ENCODE measurements at regions not wholly inside any gene's neighbourhood (a gene's known extent, or its start where the extent isn't known, plus 50 kb on each side); places are given as distances from the start of the nearest gene placed in this dataset.
"Not testable (repeated sequence)": the region's sequence is repeated elsewhere in the genome, so short reads cannot be mapped to it uniquely, and the experiment has no call there.

DNA sequence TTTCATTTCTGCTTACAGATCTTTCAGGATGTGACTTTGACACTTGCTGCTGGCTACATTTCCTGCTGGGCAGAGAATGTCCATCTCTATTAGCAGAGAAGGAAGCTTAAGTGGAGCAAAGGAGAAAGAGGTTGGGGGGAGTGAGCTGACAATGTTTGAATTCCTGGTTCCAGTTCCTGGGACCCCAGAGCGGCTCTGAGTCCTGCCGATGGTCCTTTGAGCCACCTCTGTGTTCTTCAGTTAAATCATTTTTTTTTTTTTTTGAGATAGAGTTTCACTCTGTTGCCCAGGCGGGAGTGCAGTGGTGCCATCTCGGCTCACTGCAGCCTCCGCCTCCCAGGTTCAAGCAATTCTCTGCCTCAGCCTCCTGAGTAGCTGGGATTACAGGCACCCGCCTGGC lies 65.5 kb upstream of the MBOAT1 start:
- H3K4me1 Mint-ChIP-seq; H3K4me3 Mint-ChIP-seq; H3K4me3 ChIP-seq (ENCODE audit: low read length in 2 of 2); DNase-seq; H3K4me1 ChIP-seq (ENCODE audit: insufficient read depth, low read length); H3K27me3 ChIP-seq (ENCODE audit: insufficient read depth, low read length); H3K27ac Mint-ChIP-seq; H3K9me3 ChIP-seq (ENCODE audit: control insufficient read depth in 1 of 2, low read length in 2 of 2); POLR2A ChIA-PET (ENCODE audit: partially characterized antibody); H3K27ac ChIP-seq (ENCODE audit: low read depth, low read length); H3K36me3 ChIP-seq (ENCODE audit: insufficient read depth, low read length); H3K27me3 Mint-ChIP-seq; intact Hi-C loops (cut with micrococcal nuclease): not testable (repeated sequence)
- CTCF ChIA-PET (ENCODE audit: partially characterized antibody) = interaction anchor here (2.2 kb wide), 1 partner anchor 250 kb away, joined by 7 read pairs; no protein-coding TSS in a partner anchor
- Mint-ChIP-seq H3K36me3 (peaks cover 3 to 21% of the 10 kb centered on the region in 2 donors), H3K9me3 (peaks cover 2 to 19% (median 11%) of the 10 kb centered on the region in 8 donors)

DNA sequence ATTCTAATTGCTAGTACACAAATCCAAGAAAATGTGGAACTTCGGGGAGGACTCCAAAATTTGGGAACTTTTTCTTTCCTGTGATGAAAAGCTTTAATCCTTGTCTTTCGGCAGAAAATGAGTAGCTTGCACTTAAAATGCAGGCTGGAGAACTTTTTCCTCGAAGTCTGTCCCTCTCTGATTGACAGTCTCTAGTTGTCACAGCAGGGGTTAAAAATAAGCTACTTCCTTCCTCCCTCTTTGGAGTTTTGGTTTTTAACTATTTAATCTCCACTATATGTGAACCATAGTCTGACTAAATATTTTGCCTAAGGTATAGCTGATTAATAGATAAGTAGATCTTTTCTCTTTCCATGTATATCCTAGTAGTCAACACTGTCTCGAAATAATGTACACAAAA lies 66.8 kb upstream of the MBOAT1 start:
- Histone ChIP-seq H3K36me3 (ENCODE audit: insufficient read depth, low read length) (no peaks in the 10 kb centered on the region), H3K9me3 (ENCODE audit: control insufficient read depth in 1 of 2, low read length in 2 of 2) (peaks cover 3% of the 10 kb centered on the region in 2 donors), H3K4me1 (ENCODE audit: insufficient read depth, low read length) (no peaks in the 10 kb centered on the region), H3K4me3 (ENCODE audit: low read length in 2 of 2) (no peak overlapping the region), H3K27me3 (ENCODE audit: insufficient read depth, low read length) (peaks cover 5% of the 10 kb centered on the region), H3K27ac (ENCODE audit: low read depth, low read length) (no peak overlapping the region)
- H3K27me3 Mint-ChIP-seq = peaks cover 8 to 11% of the 10 kb centered on the region in 2 donors
- intact Hi-C loops (cut with micrococcal nuclease) = no loop called here
- H3K9me3 Mint-ChIP-seq = peaks cover 6 to 32% (median 22%) of the 10 kb centered on the region in 8 donors
- ChIA-PET CTCF (ENCODE audit: partially characterized antibody) (interaction anchor here (1.4 to 2.2 kb wide), 4 partner anchors 11 to 251 kb away, joined by 3 to 9 read pairs (median 6); no protein-coding TSS in a partner anchor), POLR2A (ENCODE audit: partially characterized antibody) (no interaction called here)
- H3K36me3 Mint-ChIP-seq = peaks cover 3 to 21% of the 10 kb centered on the region in 2 donors
- H3K4me3 Mint-ChIP-seq = no peak overlapping the region
- H3K4me1 Mint-ChIP-seq = no peaks in the 10 kb centered on the region
- no peak overlapping the region for H3K27ac Mint-ChIP-seq
- DNase-seq = no peak

DNA sequence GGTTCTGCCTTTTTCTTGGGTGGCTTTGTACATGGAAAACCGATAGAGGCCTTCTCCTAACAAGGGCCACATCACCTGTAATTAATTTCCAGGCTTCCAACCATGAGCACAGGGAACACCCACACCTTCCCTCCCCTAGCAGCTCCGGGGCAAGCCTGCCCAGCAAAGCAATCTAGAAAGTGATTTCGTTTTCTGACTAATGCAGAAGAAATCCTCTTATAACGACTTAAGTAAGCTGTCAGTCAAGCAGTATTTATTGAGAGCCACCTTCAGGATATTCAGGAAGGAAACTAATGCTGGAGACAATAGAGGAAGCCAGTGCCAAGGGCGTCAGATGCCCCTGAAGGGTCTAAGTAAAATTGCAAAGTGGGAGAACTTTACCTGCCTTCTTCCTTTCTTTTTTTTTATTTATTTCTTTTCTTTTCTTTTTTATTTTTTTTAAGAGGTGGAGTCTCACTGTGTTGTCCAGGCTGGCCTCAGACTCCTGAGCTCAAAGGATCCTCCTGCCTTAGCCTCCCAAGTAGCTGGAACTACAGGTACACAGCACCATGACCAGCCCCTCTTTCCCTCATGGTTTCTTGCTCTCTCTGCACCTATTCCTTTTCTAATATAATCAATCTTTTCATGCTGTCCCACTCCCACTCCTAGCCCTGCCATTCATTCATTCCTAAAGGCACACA lies 67.5 kb upstream of the MBOAT1 start:
- intact Hi-C loops (cut with micrococcal nuclease) = no loop called here
- H3K27me3 ChIP-seq (ENCODE audit: insufficient read depth, low read length) = peaks cover 5% of the 10 kb centered on the region
- no peaks in the 10 kb centered on the region for H3K36me3 ChIP-seq (ENCODE audit: insufficient read depth, low read length)
- no peak overlapping the region for H3K4me3 ChIP-seq (ENCODE audit: low read length in 2 of 2)
- peaks cover 3% of the 10 kb centered on the region in 2 donors for H3K9me3 ChIP-seq (ENCODE audit: control insufficient read depth in 1 of 2, low read length in 2 of 2)
- H3K9me3 Mint-ChIP-seq = peaks cover 8 to 33% (median 24%) of the 10 kb centered on the region in 8 donors
- no peak overlapping the region for H3K27ac Mint-ChIP-seq
- H3K27me3 Mint-ChIP-seq = peaks cover 8 to 11% of the 10 kb centered on the region in 2 donors
- no peak overlapping the region for H3K4me3 Mint-ChIP-seq
- POLR2A ChIA-PET (ENCODE audit: partially characterized antibody) = no interaction called here
- CTCF ChIA-PET (ENCODE audit: partially characterized antibody) = interaction anchor here (1.4 to 2.2 kb wide), 4 partner anchors 11 to 250 kb away, joined by 3 to 9 read pairs (median 6); no protein-coding TSS in a partner anchor
- no peak overlapping the region for H3K27ac ChIP-seq (ENCODE audit: low read depth, low read length)
- DNase-seq = no peak
- no peaks in the 10 kb centered on the region for H3K4me1 ChIP-seq (ENCODE audit: insufficient read depth, low read length)
- H3K36me3 Mint-ChIP-seq = peaks cover 3 to 21% of the 10 kb centered on the region in 2 donors
- no peaks in the 10 kb centered on the region for H3K4me1 Mint-ChIP-seq

DNA sequence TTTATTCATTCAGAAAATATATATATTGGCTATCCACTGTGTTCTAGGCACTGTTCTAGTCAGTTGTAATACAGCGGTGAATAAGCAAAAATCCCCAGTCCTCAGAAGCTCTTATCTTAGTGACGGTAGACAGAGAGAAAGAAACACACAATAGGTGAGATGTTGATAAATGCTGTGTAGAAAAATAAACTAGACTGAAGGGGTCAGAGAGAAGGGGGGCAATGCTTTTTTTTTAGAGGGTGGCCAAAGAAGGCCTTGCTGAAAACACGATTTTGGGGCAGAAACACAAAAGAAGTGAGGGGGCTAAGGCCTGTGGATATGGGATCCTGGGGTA lies 68.0 kb upstream of the MBOAT1 start:
- Mint-ChIP-seq H3K27me3 (peaks cover 8 to 11% of the 10 kb centered on the region in 2 donors), H3K36me3 (peaks cover 3 to 21% of the 10 kb centered on the region in 2 donors), H3K9me3 (peaks cover 8 to 33% (median 24%) of the 10 kb centered on the region in 8 donors), H3K27ac (no peak overlapping the region), H3K4me1 (no peaks in the 10 kb centered on the region), H3K4me3 (no peak overlapping the region)
- no peaks in the 10 kb centered on the region for H3K36me3 ChIP-seq (ENCODE audit: insufficient read depth, low read length)
- no peaks in the 10 kb centered on the region for H3K4me1 ChIP-seq (ENCODE audit: insufficient read depth, low read length)
- H3K27me3 ChIP-seq (ENCODE audit: insufficient read depth, low read length) = peaks cover 5% of the 10 kb centered on the region
- ChIA-PET CTCF (ENCODE audit: partially characterized antibody) (no interaction called here), POLR2A (ENCODE audit: partially characterized antibody) (no interaction called here)
- H3K27ac ChIP-seq (ENCODE audit: low read depth, low read length) = no peak overlapping the region
- H3K9me3 ChIP-seq (ENCODE audit: control insufficient read depth in 1 of 2, low read length in 2 of 2) = peaks cover 3% of the 10 kb centered on the region in 2 donors
- H3K4me3 ChIP-seq (ENCODE audit: low read length in 2 of 2) = no peak overlapping the region
- DNase-seq = no peak
- intact Hi-C loops (cut with micrococcal nuclease) = no loop called here

DNA sequence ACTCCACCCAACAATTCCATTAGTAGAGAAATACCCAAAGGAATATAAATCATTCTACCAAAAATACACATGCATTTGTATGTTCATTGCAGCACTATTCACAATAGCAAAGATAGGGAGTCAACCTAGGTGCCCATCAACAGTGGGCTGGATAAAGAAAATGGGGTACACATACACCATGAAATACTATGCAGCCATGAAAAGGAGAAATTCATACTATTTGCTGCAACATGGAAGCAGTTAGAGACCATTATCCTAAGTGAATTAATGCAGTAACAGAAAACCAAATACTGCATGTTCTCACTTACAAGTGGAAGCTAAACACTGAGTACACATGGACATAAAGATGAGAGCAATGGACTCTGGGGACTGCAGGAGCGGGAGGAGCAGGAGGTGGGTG lies 72.4 kb upstream of the MBOAT1 start:
- peaks cover 3% of the 10 kb centered on the region in 2 donors for H3K9me3 ChIP-seq (ENCODE audit: control insufficient read depth in 1 of 2, low read length in 2 of 2)
- ChIA-PET CTCF (ENCODE audit: partially characterized antibody) (no interaction called here), POLR2A (ENCODE audit: partially characterized antibody) (no interaction called here)
- H3K36me3 Mint-ChIP-seq = peaks cover 3 to 18% of the 10 kb centered on the region in 2 donors
- H3K27me3 ChIP-seq (ENCODE audit: insufficient read depth, low read length) = no peaks in the 10 kb centered on the region
- intact Hi-C loops (cut with micrococcal nuclease) = no loop called here
- H3K4me3 Mint-ChIP-seq = no peak overlapping the region
- peaks cover 5 to 33% (median 24%) of the 10 kb centered on the region in 8 donors for H3K9me3 Mint-ChIP-seq
- peaks cover 6 to 8% of the 10 kb centered on the region in 2 donors for H3K27me3 Mint-ChIP-seq
- H3K27ac ChIP-seq (ENCODE audit: low read depth, low read length) = no peak overlapping the region
- H3K4me3 ChIP-seq (ENCODE audit: low read length in 2 of 2) = no peak overlapping the region
- H3K27ac Mint-ChIP-seq = no peak overlapping the region
- DNase-seq = no peak
- no peaks in the 10 kb centered on the region for H3K36me3 ChIP-seq (ENCODE audit: insufficient read depth, low read length)
- no peaks in the 10 kb centered on the region for H3K4me1 Mint-ChIP-seq
- no peaks in the 10 kb centered on the region for H3K4me1 ChIP-seq (ENCODE audit: insufficient read depth, low read length)

DNA sequence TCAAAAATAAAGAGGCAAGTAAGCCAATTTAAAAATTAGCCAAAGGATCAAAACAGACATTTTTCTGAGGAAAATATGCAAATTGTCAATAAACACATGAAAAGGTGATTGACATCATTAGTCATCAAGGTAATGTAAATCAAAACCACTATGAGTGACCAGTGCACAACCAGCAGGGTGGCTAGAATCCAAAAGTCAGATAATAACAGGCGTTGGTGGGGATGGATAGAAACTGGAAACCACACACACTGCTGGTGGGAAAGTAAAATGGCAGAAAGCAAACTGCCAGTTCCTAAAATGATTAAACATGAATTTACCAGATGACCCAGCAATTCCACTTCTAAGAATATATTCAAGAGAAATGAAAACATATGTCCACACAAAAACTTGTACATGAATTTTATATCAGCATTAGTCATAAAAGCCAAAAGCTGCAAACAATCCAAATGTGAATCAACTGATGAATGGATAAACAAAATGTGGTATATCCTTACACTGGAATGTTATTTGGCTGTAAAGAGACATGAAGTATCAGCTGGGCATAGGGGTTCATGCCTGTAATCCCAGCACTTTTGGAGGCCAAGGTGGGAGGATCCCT lies 74.8 kb upstream of the MBOAT1 start:
- intact Hi-C loops (cut with micrococcal nuclease) = no loop called here
- no peak for DNase-seq
- Mint-ChIP-seq H3K36me3 (peaks cover under 1 to 3% of the 10 kb centered on the region in 2 donors), H3K27me3 (peaks cover 4 to 6% of the 10 kb centered on the region in 2 donors), H3K9me3 (peaks cover 2 to 21% (median 19%) of the 10 kb centered on the region in 8 donors), H3K27ac (no peak overlapping the region), H3K4me3 (no peak overlapping the region), H3K4me1 (peaks cover 3 to 6% (median 4%) of the 10 kb centered on the region in 4 donors)
- Histone ChIP-seq H3K27ac (ENCODE audit: low read depth, low read length) (no peak overlapping the region), H3K36me3 (ENCODE audit: insufficient read depth, low read length) (no peaks in the 10 kb centered on the region), H3K27me3 (ENCODE audit: insufficient read depth, low read length) (no peaks in the 10 kb centered on the region), H3K9me3 (ENCODE audit: control insufficient read depth in 1 of 2, low read length in 2 of 2) (peaks cover 3% of the 10 kb centered on the region in 2 donors), H3K4me1 (ENCODE audit: insufficient read depth, low read length) (peaks cover 6% of the 10 kb centered on the region), H3K4me3 (ENCODE audit: low read length in 2 of 2) (no peak overlapping the region)
- CTCF ChIA-PET (ENCODE audit: partially characterized antibody) = interaction anchor here (1.2 kb wide), 1 partner anchor 236 kb away, joined by 3 read pairs; no protein-coding TSS in a partner anchor
- POLR2A ChIA-PET (ENCODE audit: partially characterized antibody) = no interaction called here

DNA sequence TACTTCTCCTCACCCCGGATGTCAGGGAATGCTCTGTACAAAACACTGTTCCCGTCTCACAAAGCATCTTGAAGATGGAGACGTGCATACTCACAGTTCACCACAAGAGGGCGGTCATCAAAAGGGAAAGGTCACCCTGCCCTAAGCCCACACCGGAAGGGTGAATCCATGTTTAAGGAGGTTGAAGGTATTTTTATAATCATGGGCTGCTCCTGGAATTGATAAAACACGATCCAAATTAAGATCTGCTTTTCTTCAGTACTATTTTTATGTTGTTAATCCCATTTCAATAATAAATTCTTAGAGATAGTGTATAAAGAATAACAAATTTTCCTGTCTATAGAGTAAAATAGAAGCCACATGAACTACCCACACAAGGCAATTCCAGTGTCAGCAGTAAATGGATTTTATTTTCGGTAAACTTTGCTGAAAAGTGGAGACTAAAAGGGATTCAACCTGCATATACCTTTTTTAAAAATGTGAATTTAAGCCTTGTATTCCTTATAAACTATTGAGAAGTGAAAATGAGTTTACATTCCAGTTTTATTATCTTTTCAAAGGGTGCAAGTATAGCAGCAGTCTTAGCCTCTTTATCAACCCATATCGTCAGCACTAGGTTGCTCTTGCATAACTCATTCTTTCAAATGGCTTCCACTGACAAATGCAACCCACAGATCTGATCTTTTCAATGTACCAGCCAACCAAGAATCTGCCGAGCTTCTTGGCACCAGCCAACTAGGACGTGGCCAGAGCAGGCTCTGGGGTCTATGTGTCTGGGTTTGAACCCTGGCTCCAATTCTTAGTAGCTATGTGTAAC lies 79.7 kb upstream of the MBOAT1 start:
- Histone ChIP-seq H3K4me1 (ENCODE audit: insufficient read depth, low read length) (peaks cover 13% of the 10 kb centered on the region), H3K27ac (ENCODE audit: low read depth, low read length) (no peak overlapping the region), H3K36me3 (ENCODE audit: insufficient read depth, low read length) (no peaks in the 10 kb centered on the region), H3K4me3 (ENCODE audit: low read length in 2 of 2) (no peak overlapping the region), H3K27me3 (ENCODE audit: insufficient read depth, low read length) (no peaks in the 10 kb centered on the region), H3K9me3 (ENCODE audit: control insufficient read depth in 1 of 2, low read length in 2 of 2) (no peaks in the 10 kb centered on the region)
- no peaks in the 10 kb centered on the region for H3K27me3 Mint-ChIP-seq
- POLR2A ChIA-PET (ENCODE audit: partially characterized antibody) = interaction anchor here (0.6 to 1.8 kb wide), 7 partner anchors 28 to 238 kb away, joined by 3 to 13 read pairs (median 5); partner anchors contain the start of gene MBOAT1
- peak overlapping the region in 7 of 8 donors; percentile 4 to 65 (median 34) for H3K4me3 Mint-ChIP-seq
- CTCF ChIA-PET (ENCODE audit: partially characterized antibody) = interaction anchor here (0.8 to 4.2 kb wide), 19 partner anchors 13 to 242 kb away, joined by 3 to 56 read pairs (median 6); partner anchors contain the start of genes CDKAL1 and E2F3
- peak overlapping the region in 4 of 7 donors; percentile 8 to 63 (median 47) for H3K27ac Mint-ChIP-seq
- H3K36me3 Mint-ChIP-seq = no peaks in the 10 kb centered on the region
- peaks cover 8 to 29% (median 14%) of the 10 kb centered on the region in 4 donors for H3K4me1 Mint-ChIP-seq
- intact Hi-C loops (cut with micrococcal nuclease) = loop anchor here (1.0 to 5.0 kb wide), 6 partner anchors 74 to 236 kb away; partner anchors contain the start of gene MBOAT1
- DNase-seq = peak; percentile 55 to 68 (median 61)
- H3K9me3 Mint-ChIP-seq = no peaks in the 10 kb centered on the region

Measured in CD4-positive, alpha-beta memory T cell (primary cell).